Activated CD8-positive, alpha-beta T cell treated with anti-CD3 and anti-CD28 coated beads, Interleukin-2, amount 10 ng/mL, durations not matched to agents 7 days and 5 days (primary cell): ENCODE measurements at regions not wholly inside any gene's neighbourhood (a gene's known extent, or its start where the extent isn't known, plus 50 kb on each side); places are given as distances from the start of the nearest gene placed in this dataset.

Experiments
- ATAC-seq: fragments of 150-1000 bp; cut with Tn5 transposase; one replicate; pipeline ENCODE4 v1.10.0; 2021; ENCODE audit warnings: moderate library complexity
- CTCF ChIA-PET: fragments of 350-600 bp; sonication (Branson Sonifier 250); formaldehyde crosslinking; loops from one replicate; lab custom pipeline; 2021; ENCODE audit warnings: antibody characterized with exemption; lab: Charles Lee
- POLR2A ChIA-PET: fragments of 350-600 bp; sonication (Branson Sonifier 250); formaldehyde crosslinking; loops from one replicate; lab custom pipeline; 2021; ENCODE audit warnings: antibody characterized with exemption; lab: Charles Lee
- DNase-seq: peaks from one replicate; pipeline ENCODE4 v3.0.0-alpha.2; 2020
- H3K27ac Mint-ChIP-seq: one replicate; pipeline ENCODE4 v1.8.0; 2021; ENCODE audit warnings: mild to moderate bottlenecking, mixed read lengths
- H3K27me3 Mint-ChIP-seq: one replicate; pipeline ENCODE4 v1.8.0; 2021; ENCODE audit warnings: low read depth, mixed read lengths
- H3K36me3 Mint-ChIP-seq: one replicate; pipeline ENCODE4 v1.8.0; 2021; ENCODE audit warnings: low read depth, mixed read lengths
- H3K4me1 Mint-ChIP-seq: one replicate; pipeline ENCODE4 v1.8.0; 2021; ENCODE audit warnings: low read depth, mixed read lengths
- H3K4me3 Mint-ChIP-seq: one replicate; pipeline ENCODE4 v1.8.0; 2021; ENCODE audit warnings: mild to moderate bottlenecking, mixed read lengths
- H3K9me3 Mint-ChIP-seq: one replicate; pipeline ENCODE4 v1.8.0; 2022; ENCODE audit warnings: mixed read lengths; ENCODE audit not compliant: insufficient read depth

DNA sequence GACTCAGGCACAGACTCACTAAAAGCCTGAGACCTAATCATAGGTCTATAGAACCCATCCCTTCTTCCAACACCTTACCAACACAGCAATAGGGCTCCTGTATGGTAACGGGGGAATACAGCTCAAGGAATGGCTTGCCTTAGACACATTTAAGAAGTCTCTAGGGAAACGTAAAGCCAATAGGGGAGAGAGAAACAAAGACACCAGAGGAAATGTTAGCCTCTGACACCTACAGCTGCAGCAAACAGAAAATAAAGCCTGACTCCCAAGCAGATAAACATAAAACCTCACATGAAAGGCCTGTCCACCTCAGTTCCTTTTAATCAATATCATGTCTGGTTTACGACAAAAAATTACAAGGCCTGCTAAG lies 51.1 kb upstream of the NCOA1 start:
- no peaks in the 10 kb centered on the region for H3K27me3 Mint-ChIP-seq
- no peaks in the 10 kb centered on the region for H3K4me1 Mint-ChIP-seq
- H3K4me3 Mint-ChIP-seq = no peak overlapping the region
- no peak overlapping the region for H3K27ac Mint-ChIP-seq
- no peak for ATAC-seq
- ChIA-PET POLR2A (no interaction called here), CTCF (no interaction called here)
- H3K36me3 Mint-ChIP-seq = no peaks in the 10 kb centered on the region
- H3K9me3 Mint-ChIP-seq = no peaks in the 10 kb centered on the region
- no peak for DNase-seq

DNA sequence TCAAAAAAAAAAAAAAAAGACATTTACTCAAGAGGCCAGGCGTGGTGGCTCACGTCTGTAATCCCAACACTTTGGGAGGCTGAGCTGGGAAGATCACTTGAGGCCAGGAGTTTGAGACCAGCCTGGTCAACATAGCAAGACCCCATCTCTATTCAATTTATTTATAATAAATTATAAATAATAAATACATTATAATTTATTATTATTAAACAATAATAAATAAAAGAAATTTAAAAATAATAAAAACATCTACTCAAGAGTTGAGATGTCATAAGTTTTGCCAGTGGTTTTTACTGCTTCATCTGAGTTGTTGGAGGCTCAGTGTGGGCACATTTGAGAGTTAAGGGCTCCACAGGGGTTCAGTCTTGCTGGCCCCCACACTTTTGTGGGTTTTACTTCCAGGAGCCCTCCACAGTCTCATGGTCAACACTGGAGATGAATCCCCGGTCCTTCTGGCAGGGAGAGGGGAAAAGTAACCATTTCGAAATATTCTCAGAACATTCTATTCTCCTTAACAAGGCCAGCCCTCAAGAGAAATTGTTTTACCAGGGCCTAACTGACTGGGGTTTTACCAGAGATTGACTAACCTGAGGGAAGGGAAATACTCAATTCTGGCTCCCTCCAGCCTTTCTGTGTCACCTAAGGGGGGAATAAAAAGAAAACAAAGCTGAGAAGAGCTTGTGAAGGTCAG lies 51.6 kb upstream of the NCOA1 start:
- Mint-ChIP-seq H3K27ac (no peak overlapping the region), H3K9me3 (no peaks in the 10 kb centered on the region), H3K27me3 (no peaks in the 10 kb centered on the region), H3K36me3 (no peaks in the 10 kb centered on the region), H3K4me1 (no peaks in the 10 kb centered on the region), H3K4me3 (no peak overlapping the region)
- POLR2A ChIA-PET = no interaction called here
- no peak for ATAC-seq
- no peak for DNase-seq
- CTCF ChIA-PET = interaction anchor here (0.6 kb wide), 1 partner anchor 187 kb away, joined by 4 read pairs; no protein-coding TSS in a partner anchor

DNA sequence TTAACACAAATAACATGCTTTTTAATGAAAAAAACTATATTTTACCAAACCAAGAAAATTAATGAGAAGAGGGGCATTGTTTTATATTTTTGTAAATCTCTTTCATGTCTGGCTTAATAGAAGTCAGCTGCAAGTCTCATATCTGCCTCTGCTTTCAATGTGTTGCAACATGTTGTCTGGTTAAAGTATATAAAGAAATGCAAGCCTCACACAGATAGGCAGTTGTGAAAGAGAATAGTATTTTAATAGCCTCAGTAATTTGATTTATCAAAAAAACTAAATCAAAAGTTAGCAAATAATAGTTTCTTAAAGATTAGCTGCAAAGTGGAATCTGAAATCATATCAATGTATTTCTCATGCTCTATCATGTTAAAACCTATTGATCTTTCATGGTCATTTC lies 52.9 kb upstream of the NCOA1 start:
- H3K27me3 Mint-ChIP-seq = no peaks in the 10 kb centered on the region
- H3K4me3 Mint-ChIP-seq = no peak overlapping the region
- no peaks in the 10 kb centered on the region for H3K9me3 Mint-ChIP-seq
- no peaks in the 10 kb centered on the region for H3K4me1 Mint-ChIP-seq
- H3K36me3 Mint-ChIP-seq = no peaks in the 10 kb centered on the region
- H3K27ac Mint-ChIP-seq = no peak overlapping the region
- ATAC-seq = no peak
- POLR2A ChIA-PET = no interaction called here
- DNase-seq = no peak
- CTCF ChIA-PET = interaction anchor here (0.7 kb wide), 1 partner anchor 84 kb away, joined by 3 read pairs; no protein-coding TSS in a partner anchor

DNA sequence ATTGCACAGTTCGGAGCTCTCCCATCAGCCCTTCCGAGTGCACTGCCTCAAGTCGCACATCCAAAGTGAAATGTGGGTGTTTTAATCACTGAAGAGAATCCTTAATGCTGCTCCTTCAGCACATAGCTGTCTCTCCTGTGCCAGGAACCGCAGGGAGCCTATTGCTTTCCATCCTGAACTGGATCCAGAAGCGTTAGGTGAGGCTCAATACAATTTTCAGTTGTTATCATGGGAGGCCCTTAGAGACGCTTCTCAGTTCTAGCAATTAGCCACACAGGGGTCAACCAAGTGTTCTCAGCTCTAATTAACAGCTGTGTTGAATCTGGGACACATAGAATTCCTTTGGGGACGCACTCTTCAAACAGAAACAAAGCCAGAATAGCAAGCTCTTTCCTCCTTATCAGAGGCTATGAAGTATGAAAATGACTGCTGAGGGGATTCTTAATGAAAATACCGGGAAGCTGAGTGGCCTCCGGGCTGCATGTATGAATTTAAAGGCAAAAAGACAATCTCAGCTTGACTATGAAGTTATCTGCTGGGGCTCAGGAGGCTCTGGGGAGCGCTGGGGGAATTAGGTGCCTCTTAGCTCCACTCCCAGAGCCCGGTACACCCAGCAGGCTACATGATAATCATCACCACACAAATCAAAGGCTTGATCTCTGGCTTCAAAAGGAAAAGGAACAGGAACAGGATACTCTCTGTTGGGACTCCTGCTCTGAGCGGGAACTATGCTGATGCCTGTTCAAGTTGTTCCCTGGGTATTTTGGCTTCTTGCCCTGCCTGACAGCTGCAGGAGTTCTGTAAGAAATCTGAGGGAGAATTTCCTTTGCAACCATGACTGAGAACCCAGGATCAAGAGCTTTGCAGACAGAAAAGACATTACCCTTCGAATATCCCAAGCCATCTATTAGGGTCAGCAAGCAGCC lies 55.4 kb upstream of the NCOA1 start:
- ChIA-PET POLR2A (no interaction called here), CTCF (interaction anchor here (0.8 kb wide), 1 partner anchor 392 kb away, joined by 3 read pairs; no protein-coding TSS in a partner anchor)
- DNase-seq = no peak
- H3K9me3 Mint-ChIP-seq = no peaks in the 10 kb centered on the region
- no peak for ATAC-seq
- no peaks in the 10 kb centered on the region for H3K4me1 Mint-ChIP-seq
- H3K4me3 Mint-ChIP-seq = no peak overlapping the region
- H3K27ac Mint-ChIP-seq = no peak overlapping the region
- H3K36me3 Mint-ChIP-seq = no peaks in the 10 kb centered on the region
- no peaks in the 10 kb centered on the region for H3K27me3 Mint-ChIP-seq

DNA sequence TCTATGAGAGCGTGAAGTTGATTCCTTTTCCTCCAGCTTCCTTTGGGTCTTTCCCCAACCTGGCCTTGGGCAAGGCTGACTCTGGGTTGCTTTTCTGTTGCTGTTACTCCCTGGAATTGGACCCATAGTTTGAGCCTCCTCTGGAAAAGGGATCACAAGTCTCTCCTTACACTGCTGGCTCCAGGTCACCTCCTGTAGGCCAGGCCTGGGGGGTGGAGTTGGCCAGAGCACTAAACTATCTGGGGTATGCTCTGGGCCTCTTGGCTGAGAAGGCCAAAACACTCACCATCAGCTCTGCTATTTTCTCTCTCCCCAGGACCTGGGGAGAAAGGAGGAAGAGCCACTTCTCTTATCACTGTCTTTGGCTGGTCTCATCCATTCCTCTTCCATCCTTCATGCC lies 56.5 kb upstream of the NCOA1 start:
- Mint-ChIP-seq H3K4me3 (no peak overlapping the region), H3K27ac (no peak overlapping the region), H3K36me3 (no peaks in the 10 kb centered on the region), H3K4me1 (no peaks in the 10 kb centered on the region), H3K27me3 (peaks cover 4% of the 10 kb centered on the region), H3K9me3 (no peaks in the 10 kb centered on the region)
- POLR2A ChIA-PET = no interaction called here
- CTCF ChIA-PET = interaction anchor here (2.8 kb wide), 1 partner anchor 12 kb away, joined by 14 read pairs; no protein-coding TSS in a partner anchor
- DNase-seq (no peak), ATAC-seq (no peak)

DNA sequence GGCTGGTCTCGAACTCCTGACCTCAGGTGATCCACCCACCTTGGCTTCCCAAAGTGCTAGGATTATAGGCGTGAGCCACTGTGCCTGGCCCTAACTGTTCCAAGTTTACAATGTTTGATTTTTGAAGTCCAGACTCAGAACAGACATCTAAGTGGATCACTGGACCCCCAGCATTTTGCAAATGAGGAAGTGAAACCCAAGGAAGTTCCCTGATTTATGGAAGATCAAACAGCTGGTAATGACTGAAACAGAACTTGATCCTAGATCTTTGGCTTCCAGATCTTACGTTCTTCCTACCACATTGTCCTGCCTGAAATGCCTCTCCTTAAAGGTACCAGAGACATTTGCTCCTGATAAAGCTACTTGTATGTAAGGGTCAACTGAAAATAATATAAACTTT lies 58.3 kb upstream of the NCOA1 start:
- Mint-ChIP-seq H3K27ac (no peak overlapping the region), H3K4me1 (no peaks in the 10 kb centered on the region), H3K36me3 (no peaks in the 10 kb centered on the region), H3K27me3 (peaks cover 7% of the 10 kb centered on the region), H3K4me3 (no peak overlapping the region), H3K9me3 (no peaks in the 10 kb centered on the region)
- no peak for ATAC-seq
- DNase-seq = no peak
- CTCF ChIA-PET = interaction anchor here (0.6 to 2.8 kb wide), 3 partner anchors 10 to 460 kb away, joined by 3 to 14 read pairs (median 3); no protein-coding TSS in a partner anchor
- POLR2A ChIA-PET = no interaction called here

DNA sequence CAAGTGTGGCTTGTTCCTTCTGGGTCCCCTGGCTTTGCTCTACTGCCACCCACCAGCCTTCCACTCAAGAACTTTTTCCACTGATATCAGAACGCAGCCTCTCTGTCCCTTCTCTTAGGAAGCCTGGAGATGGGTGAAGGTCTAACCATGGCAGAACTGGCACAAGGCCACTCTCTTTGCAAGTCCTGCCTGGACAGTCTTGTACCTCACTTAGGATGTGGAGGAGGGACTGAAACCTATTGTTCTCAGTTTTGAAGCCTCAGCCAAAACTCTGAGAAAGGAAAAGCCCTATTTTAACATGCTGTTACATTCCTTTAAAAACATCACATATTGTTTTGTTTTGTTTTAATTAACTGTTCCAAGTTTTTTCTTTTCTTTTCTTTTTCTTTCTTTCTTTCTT lies 58.9 kb upstream of the NCOA1 start:
- CTCF ChIA-PET = interaction anchor here (2.8 kb wide), 1 partner anchor 10 kb away, joined by 14 read pairs; no protein-coding TSS in a partner anchor
- DNase-seq = no peak
- H3K9me3 Mint-ChIP-seq = no peaks in the 10 kb centered on the region
- no peaks in the 10 kb centered on the region for H3K36me3 Mint-ChIP-seq
- no peaks in the 10 kb centered on the region for H3K4me1 Mint-ChIP-seq
- no peak for ATAC-seq
- H3K27ac Mint-ChIP-seq = no peak overlapping the region
- H3K27me3 Mint-ChIP-seq = peaks cover 7% of the 10 kb centered on the region
- POLR2A ChIA-PET = no interaction called here
- no peak overlapping the region for H3K4me3 Mint-ChIP-seq

DNA sequence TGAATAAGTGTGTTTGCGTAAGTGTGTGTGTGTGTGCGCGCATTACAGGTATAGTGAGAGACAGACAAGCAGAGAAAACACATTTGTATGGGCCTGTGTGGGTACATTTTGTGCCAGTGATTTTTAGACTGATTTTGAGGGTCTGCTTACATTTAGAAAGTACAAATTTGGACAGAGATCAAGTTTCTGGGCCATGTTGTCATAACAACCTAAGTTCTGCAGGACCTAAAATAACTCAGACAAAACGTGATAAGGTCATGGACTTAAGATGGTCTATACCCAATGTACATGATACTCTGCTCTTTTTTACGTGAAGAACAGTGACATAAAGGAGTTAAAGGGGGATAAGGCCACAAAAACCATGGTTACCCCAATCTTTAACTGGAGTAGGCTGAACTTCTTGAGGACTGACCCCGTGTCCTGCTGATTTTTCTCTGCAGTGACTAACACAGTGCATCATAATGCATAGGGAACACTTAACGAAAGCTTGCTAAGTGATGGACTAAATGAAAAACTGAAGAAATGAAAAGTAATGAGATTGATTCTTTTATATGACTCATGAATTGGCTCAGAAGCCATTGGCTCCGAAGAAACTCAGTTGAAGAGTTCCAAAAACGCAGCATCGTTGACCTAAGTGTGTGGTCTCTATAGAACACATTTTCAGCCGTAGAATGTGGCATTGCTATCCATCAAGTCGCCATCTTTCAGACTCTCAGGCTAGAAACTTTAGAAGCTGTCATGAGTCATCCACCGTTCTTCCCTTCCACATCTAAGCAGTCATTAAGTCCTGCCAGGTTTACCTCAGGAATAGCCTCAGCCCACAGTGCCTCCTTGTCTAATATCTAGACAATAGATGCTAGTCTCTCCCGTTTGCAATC lies 61.6 kb upstream of the NCOA1 start:
- H3K36me3 Mint-ChIP-seq = no peaks in the 10 kb centered on the region
- CTCF ChIA-PET = no interaction called here
- no peak overlapping the region for H3K4me3 Mint-ChIP-seq

DNA sequence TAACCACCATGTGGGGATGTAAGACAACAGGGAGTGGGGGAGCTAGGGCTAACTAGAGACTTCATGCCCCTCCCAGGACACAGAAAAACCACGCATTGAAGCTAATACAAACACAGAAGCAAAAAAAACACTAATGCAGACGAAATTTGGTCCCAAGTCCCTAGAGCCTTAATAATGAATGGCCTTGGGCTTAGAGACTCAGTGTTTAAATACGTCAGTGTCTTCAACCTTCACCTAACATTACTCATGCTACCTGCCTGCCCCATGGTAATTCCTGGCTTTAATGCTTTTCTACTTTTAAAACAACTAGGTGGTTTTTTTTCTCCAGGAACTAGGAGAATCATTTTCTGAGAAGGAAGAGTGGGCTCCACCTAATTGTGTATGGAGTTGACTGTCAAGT lies 64.1 kb upstream of the ITSN2 start:
- CTCF ChIA-PET = interaction anchor here (2.7 to 5.7 kb wide), 3 partner anchors 14 to 402 kb away, joined by 6 to 44 read pairs (median 26); no protein-coding TSS in a partner anchor
- H3K27ac Mint-ChIP-seq = no peak overlapping the region
- ATAC-seq = no peak
- H3K36me3 Mint-ChIP-seq = no peaks in the 10 kb centered on the region
- no peak for DNase-seq
- no peak overlapping the region for H3K4me3 Mint-ChIP-seq
- H3K27me3 Mint-ChIP-seq = peaks cover 5% of the 10 kb centered on the region
- no peaks in the 10 kb centered on the region for H3K4me1 Mint-ChIP-seq
- H3K9me3 Mint-ChIP-seq = no peaks in the 10 kb centered on the region
- POLR2A ChIA-PET = no interaction called here

More for the DNA sequence above, 61.6 kb upstream of the NCOA1 start:
- H3K4me1 Mint-ChIP-seq = no peaks in the 10 kb centered on the region
- ATAC-seq (no peak), DNase-seq (no peak)
- no peak overlapping the region for H3K27ac Mint-ChIP-seq
- H3K27me3 Mint-ChIP-seq = peaks cover 7% of the 10 kb centered on the region
- POLR2A ChIA-PET = no interaction called here
- H3K9me3 Mint-ChIP-seq = no peaks in the 10 kb centered on the region

DNA sequence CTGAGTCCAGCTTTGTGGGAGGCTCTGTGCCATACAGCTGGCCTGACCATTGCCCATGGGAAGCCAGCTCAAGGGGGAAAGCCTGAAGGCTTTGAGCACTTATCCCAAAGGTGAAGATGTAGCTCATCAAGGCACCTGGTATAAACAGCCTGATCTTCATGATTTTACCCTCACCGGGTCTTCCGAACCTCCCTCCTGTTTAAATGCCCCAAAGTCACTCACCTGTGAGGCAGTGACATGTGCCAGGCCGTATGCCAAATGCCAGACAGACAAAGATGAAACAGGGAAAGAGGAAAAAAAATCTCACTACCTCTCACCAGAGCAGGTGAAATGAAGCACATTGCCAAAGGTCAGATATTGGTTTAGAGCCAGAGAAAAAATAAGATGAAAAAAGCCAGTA lies 62.8 kb upstream of the ITSN2 start:
- ChIA-PET CTCF (interaction anchor here (0.9 to 5.7 kb wide), 8 partner anchors 10 to 407 kb away, joined by 3 to 44 read pairs (median 8); no protein-coding TSS in a partner anchor), POLR2A (interaction anchor here (0.7 kb wide), 1 partner anchor 248 kb away, joined by 3 read pairs; no protein-coding TSS in a partner anchor)
- no peak for DNase-seq
- Mint-ChIP-seq H3K9me3 (no peaks in the 10 kb centered on the region), H3K36me3 (no peaks in the 10 kb centered on the region), H3K4me1 (no peaks in the 10 kb centered on the region), H3K27me3 (peaks cover 2% of the 10 kb centered on the region), H3K27ac (no peak overlapping the region), H3K4me3 (no peak overlapping the region)
- no peak for ATAC-seq

DNA sequence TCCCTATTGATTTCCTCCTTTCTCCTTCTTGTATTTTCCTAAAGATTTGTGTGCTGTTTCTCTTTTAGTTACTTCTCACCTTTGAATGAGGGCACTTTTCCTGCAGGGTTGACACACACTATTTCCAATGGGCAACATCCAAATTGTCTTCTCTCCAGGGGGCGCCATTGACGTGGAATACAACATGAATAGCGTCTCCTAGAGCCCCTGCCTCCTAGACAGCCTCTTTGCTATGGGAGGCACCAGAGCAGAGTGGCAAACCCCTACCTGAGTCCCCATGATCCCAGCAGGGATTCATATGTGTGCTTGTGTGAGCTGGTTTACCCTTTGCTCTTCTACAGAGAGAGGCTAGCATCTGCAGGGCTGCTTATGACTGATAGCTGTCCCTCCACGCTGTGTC lies 61.3 kb upstream of the ITSN2 start:
- ChIA-PET POLR2A (no interaction called here), CTCF (interaction anchor here (0.7 to 5.7 kb wide), 9 partner anchors 9 to 409 kb away, joined by 3 to 44 read pairs (median 3); no protein-coding TSS in a partner anchor)
- DNase-seq = peak; percentile 64

More for the DNA sequence above, 61.3 kb upstream of the ITSN2 start:
- no peak overlapping the region for H3K4me3 Mint-ChIP-seq
- peaks cover 2% of the 10 kb centered on the region for H3K27me3 Mint-ChIP-seq
- no peaks in the 10 kb centered on the region for H3K36me3 Mint-ChIP-seq
- H3K27ac Mint-ChIP-seq = no peak overlapping the region
- ATAC-seq = no peak
- H3K9me3 Mint-ChIP-seq = no peaks in the 10 kb centered on the region
- H3K4me1 Mint-ChIP-seq = no peaks in the 10 kb centered on the region
